ENCODE measurements at regions not wholly inside any gene's neighbourhood (a gene's known extent, or its start where the extent isn't known, plus 50 kb on each side); places are given as distances from the start of the nearest gene placed in this dataset.

GRCh38 chr18:5653802-5654201 lies 110.0 kb upstream of the EPB41L3 start:
- DNase-seq (ENCODE audit: low read depth) = no peak
- TF ChIP-seq, protein P1, sequence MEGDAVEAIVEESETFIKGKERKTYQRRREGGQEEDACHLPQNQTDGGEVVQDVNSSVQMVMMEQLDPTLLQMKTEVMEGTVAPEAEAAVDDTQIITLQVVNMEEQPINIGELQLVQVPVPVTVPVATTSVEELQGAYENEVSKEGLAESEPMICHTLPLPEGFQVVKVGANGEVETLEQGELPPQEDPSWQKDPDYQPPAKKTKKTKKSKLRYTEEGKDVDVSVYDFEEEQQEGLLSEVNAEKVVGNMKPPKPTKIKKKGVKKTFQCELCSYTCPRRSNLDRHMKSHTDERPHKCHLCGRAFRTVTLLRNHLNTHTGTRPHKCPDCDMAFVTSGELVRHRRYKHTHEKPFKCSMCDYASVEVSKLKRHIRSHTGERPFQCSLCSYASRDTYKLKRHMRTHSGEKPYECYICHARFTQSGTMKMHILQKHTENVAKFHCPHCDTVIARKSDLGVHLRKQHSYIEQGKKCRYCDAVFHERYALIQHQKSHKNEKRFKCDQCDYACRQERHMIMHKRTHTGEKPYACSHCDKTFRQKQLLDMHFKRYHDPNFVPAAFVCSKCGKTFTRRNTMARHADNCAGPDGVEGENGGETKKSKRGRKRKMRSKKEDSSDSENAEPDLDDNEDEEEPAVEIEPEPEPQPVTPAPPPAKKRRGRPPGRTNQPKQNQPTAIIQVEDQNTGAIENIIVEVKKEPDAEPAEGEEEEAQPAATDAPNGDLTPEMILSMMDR (IDR thresholded peaks at IDR 0.05; ENCODE audit: low read length, missing control alignments) = no peak
- no peak overlapping the region for H3K4me3 ChIP-seq (replicated peaks; ENCODE audit: low read depth, low read length)

GRCh38 chr18:5651736-5652135 lies 107.9 kb upstream of the EPB41L3 start:
- DNase-seq (ENCODE audit: low read depth) = no peak
- no peak overlapping the region for H3K4me3 ChIP-seq (replicated peaks; ENCODE audit: low read depth, low read length)
- TF ChIP-seq, protein P1 (IDR thresholded peaks at IDR 0.05; ENCODE audit: low read length, missing control alignments) = no peak

GRCh38 chr18:5649439-5649838 lies 105.6 kb upstream of the EPB41L3 start:
- no peak for DNase-seq (ENCODE audit: low read depth)
- H3K4me3 ChIP-seq (replicated peaks; ENCODE audit: low read depth, low read length) = no peak overlapping the region
- TF ChIP-seq, protein P1 (IDR thresholded peaks at IDR 0.05; ENCODE audit: low read length, missing control alignments) = no peak

- H3K4me3 ChIP-seq (replicated peaks; ENCODE audit: low read depth, low read length) = no peak overlapping the region
- TF ChIP-seq, protein P1 (IDR thresholded peaks at IDR 0.05; ENCODE audit: low read length, missing control alignments) = no peak
- DNase-seq (ENCODE audit: low read depth) = no peak
These were observed 102.9 kb upstream of the EPB41L3 start for GRCh38 chr18:5646739-5647138.

DNA sequence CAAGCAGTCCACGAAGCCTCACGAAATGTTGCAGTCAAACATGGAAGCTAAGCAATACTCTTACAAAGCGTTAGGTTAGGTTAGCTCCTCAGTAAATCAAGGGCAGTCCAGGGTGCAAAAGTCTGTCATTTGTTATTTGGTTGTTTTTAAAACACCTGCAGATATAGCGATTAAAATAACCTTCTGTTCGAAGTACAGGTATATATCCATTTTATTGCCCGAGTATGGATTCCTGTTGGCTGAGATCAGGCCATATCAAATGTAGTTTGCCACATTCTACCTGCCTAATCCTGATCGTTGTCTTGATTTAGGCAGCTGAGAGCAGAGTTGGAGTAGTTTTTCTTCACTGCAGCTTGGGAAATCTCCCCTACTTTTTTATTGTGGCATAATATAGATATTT lies 99.5 kb upstream of the EPB41L3 start:
- TF ChIP-seq, protein P1 (IDR thresholded peaks at IDR 0.05; ENCODE audit: low read length, missing control alignments) = no peak
- DNase-seq (ENCODE audit: low read depth) = no peak
- no peak overlapping the region for H3K4me3 ChIP-seq (replicated peaks; ENCODE audit: low read depth, low read length)

GRCh38 chr18:5640939-5641338 lies 97.1 kb upstream of the EPB41L3 start:
- no peak overlapping the region for H3K4me3 ChIP-seq (replicated peaks; ENCODE audit: low read depth, low read length)
- no peak for DNase-seq (ENCODE audit: low read depth)
- TF ChIP-seq, protein P1 (IDR thresholded peaks at IDR 0.05; ENCODE audit: low read length, missing control alignments) = no peak

GRCh38 chr18:5639131-5639530 lies 95.3 kb upstream of the EPB41L3 start:
- no peak for DNase-seq (ENCODE audit: low read depth)
- no peak overlapping the region for H3K4me3 ChIP-seq (replicated peaks; ENCODE audit: low read depth, low read length)
- TF ChIP-seq, protein P1 (IDR thresholded peaks at IDR 0.05; ENCODE audit: low read length, missing control alignments) = no peak

All from fibroblast of pulmonary artery (primary cell).